SKM-1 treated with dmso at 0.1 percent for 144 hours (cell line): ENCODE measurements at regions not wholly inside any gene's neighbourhood (a gene's known extent, or its start where the extent isn't known, plus 50 kb on each side); places are given as distances from the start of the nearest gene placed in this dataset.
"Not testable (repeated sequence)": the region's sequence is repeated elsewhere in the genome, so short reads cannot be mapped to it uniquely, and the experiment has no call there.

Source experiments
- DNase-seq: peaks from one replicate; lab custom pipeline; 2025; ENCODE audit not compliant: unreplicated experiment; lab: John Stamatoyannopoulos, UW

DNA sequence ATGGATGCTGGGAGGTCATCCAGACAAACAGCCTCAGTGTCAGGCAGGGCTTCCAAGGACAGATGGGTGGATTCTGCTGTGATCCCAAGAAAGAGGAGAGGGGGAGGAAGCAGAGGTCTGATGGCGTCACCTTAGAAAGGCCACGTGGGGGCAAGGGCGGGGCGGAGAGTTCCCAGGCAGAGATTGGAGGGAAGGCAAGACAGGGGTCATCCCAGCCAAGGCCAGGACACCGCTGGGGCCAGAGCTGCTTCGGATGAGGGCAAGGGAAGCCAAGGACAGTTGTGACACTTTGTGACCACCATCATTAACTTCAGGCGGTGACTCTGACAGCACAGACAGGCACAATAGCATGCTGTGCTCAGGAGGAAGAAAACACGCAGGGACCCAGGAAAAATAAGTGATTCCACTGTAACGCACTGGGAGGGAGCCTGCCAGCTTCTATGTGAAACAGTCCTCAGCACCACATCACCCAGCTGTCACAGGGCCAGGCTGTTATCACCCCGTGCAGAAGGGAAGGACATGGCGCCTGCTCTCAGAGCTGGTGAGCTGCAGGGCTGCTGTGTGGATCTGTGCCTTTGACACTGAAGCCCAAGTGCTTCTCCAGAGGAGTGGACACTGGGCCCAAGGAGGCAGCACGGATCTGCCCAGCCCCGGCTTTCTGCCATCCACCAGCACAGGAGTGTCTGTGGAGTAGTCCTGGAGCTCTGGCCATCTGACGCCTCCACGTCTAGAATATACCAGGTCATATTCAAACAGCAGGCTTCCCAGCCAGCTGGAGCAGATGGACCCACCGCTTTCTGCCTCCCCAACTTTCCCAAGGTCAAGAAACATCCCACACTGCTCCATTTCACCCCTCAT is 204.1 kb downstream of the NDUFA10 start:
- DNase-seq: no peak

DNA sequence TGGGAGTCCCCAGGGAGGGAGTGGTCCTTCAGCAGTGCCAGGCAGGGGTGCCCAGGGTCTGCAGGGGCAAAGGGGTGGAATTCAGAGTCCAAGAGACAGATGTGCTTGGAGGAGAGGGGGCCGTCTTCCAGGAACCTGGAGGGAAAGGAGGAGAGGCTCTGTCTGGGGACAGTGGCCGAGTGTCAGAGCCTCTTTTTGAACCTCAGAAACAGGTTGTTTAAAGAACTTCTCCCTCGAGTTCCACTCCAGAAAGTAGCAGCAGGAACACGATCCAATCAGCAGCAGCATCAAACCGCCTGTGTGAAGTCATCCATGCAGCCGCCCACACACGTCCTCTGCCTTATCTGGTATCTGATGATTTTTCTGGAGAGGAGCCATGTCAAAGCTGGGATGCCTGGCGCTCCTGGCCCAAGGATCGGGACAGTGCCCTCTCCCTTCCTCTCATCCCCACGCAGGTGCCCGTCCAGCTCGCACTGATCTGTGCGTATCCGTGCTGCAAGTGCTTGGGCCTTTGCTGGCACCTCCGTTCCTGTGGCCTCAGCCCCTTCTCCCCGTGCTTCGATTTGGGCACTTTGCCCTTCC is 205.1 kb downstream of the NDUFA10 start:
- DNase-seq: no peak

DNA sequence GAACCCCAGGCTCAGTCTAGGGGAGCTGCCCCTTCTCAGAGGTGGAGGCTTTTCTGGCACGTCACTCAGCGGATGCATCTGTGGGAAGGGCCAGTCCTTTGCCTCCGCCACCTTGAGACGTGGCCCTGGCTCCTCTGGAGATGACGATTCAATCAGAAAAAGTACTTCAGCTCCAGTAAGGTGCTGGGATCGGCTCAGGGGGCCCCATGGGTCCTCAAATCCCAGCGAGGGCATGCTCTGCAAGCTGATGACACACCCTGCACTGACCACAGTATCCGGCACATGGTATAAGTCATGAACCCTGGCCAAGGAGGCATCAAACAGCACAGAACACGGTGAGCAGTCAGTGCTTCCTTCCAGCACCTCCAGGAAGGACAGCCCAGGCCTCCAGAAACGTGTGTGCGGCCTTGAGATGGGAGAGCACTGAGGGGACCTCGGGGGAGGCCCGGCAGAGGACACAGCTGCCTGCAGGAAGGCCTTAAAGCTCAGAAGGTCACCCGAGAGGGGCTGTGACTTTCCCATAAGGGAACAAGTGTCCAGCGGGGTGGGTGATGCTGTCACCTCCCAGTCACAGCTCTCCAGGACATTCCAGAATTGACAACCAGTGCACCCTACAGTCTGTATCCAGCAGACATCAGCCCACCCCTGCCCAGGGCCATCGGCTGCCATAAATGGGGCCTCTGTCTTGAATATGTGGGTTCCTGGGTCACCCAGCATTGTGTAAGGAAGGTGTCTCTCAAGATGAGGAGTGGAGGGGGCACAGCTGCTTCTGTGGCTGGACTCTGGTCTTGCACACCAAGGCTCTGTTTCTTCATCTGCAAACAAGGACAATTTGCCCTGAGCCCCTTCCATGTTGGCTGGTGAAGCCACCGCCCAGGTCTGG is 205.8 kb downstream of the NDUFA10 start:
- no peak for DNase-seq

DNA sequence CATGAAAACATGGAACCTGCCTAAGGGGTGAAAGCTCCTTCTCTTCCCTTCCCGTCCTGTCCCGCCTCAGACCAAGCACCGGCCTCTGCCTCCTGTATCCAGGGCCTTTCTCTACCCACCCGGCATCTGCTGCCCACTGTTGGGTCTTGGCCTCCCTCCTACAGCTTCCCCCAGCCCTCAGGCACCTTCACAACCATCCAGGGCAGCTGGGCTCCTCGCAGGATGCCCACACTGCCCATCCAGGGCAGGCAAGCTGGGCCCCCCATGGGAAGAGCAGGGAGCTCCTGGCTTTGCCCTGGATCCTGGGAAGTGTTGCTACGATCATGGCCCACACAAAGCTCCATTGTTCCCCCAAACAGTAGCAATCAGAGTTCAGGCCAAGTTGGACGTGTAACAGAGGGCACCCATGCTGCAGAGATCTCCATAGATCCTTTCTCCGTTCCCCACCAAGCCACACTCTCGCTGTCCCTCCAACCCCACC is 206.6 kb downstream of the NDUFA10 start:
- DNase-seq: no peak

DNA sequence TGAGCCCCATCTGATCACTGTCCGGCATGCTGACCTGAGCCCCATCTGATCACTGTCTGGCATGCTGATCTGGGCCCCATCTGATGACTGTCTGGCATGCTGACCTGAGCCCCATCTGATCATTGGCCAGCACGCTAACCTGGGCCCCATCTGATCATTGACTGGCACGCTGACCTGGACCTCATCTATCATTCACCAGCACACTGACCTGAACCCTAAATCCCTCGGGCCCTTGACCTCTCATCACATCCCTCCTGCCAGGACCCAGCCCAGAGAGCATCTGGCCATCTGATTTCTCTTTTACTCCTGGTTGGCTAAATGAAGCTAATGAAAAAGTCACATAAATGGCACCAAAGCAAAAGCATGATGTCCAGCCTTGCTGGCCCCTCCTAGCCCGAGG is 207.1 kb downstream of the NDUFA10 start:
- DNase-seq: no peak

DNA sequence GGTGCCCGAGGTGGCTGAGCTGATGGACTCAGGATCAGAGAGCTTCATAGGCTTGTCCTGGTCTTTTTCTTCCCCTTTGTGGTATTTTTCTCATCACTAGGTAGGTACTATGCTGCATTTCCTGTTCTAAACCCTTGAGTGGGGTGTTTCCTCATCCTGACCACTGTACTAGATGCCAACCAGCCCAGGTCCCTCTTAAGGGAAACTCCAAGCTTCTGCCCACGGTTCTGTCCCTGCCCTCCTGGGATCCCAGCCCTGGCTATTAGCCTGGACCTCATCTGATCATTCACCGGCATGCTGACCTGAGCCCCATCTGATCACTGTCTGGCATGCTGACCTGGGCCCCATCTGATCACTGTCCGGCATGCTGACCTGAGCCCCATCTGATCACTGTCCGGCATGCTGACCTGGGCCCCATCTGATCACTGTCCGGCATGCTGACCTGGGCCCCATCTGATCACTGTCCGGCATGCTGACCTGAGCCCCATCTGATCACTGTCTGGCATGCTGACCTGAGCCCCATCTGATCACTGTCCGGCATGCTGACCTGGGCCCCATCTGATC is 207.6 kb downstream of the NDUFA10 start:
- DNase-seq: not testable (repeated sequence)

DNA sequence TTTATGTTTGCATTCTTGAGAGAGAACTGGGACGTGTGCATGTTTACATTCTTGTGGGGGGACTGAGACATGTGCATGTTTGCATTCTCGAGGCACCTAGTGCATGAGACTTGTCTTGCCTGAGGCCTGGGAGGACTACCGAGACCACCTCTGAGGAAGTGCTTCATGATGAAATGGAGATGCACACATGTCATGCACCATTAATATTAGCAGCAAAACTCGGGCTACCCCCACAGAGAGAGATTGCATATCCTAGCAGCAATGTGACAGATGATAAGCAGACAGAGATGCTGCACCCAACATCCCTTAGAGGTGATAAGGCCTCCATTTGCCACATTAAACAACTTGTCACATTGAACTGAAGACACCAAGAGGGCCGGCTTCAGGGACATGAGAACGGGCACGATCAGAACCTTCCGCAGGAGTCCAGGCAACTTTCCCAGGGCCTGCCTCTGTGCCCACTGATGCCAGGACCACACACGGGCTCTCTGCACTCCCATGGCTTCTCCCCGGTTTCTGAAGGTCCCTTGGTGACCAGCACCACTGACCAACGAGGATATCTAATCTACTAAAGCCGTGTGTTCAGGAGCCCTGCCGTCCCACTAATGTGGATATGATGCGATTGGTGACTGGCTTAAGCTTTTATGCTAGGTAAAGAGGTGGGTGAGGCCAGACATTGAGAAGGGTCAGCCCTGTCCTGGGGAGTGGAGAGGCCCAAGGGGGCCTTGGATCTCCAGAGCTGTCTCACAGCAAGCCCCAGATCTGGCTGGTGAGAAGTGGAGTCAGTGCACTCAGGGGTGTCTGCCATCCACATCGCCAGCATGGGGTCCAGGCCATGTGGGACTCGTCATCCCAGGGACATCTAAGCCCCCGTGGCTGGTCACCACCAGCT is 208.3 kb downstream of the NDUFA10 start:
- no peak for DNase-seq

DNA sequence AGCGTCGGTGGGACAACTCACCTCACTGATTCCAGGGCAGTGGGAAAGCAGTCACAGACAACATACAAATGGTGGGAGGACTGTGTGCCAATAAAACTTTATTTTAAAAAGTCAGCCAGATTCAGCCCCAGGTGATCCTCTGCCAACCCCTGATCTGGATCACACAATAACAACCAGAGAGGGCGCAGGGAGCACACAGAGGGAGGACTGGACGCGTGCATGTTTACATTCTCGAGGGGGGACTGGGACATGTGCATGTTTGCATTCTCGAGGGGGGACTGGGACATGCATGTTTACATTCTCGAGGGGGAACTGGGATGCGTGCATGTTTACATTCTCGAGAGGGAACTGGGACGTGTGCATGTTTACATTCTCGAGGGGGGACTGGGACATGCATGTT is 209.5 kb downstream of the NDUFA10 start:
- no peak for DNase-seq

DNA sequence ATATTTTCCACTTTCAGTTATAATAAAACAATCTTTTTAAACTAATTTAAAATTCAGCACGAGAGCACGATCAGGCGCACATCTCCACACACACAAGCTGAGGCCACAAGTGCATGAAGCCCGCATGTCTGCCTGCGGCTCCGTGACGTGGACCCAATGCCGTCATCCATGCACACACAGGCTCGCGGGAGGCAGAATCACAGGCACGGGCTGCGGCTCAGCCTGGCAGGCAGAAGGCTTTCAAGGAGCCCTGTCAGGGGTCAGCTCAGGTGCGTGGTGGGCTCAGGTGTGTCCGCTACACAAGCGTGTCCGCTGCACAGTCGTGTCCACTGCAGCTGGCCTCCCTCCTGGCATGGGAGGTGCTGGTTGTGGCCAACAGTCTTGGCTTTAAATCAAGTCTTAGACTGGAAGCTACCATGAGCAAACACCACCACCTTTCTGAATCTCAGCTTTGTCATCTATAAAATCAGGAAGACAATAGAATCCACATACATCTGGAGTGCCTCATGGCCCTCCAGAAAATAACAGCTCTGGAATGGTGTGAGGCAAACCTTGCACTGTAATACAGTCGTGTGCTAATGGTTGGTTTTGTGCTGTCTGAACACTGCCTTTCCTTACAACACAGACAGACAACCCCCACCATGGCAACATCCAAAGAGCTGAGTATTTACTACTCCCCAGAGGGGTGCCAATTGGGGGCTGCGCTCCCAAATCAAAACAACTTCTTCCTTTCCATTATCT is 210.1 kb downstream of the NDUFA10 start:
- DNase-seq: no peak

DNA sequence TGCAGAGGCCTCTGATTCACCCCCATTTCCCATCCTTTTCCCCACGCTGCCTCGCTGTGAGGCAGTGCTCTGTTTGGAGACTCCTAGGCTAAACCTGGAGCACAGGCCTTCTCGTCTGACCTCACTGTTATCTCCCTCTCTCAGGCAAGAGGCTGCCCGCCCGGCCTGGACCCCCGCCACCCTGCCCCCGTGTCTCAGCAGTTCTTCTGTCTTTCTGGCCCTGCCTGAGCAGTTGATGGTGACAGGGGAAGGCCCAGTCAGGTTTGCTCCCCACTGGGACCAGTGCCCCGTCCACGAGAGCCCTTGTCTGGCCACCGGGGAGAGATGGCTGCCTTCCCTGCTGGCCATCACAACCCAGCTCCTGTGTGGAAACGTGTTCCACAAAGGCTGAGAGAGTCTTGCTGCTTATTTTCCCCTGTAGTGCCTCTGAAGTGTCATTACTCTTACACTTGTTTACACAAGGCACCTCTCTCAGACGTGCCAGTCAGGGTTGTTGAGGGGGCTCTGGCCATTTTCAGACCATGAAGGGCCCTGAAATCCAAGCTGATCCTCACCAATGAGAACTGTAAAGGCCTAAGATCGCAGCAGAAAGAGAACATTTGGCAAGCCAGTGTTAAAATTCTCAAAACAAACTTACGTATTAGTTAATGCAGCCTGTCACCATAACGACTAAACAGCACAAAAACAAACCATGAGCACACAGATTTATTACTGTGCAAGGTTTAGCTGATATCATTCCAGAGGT is 210.9 kb downstream of the NDUFA10 start:
- DNase-seq: no peak

DNA sequence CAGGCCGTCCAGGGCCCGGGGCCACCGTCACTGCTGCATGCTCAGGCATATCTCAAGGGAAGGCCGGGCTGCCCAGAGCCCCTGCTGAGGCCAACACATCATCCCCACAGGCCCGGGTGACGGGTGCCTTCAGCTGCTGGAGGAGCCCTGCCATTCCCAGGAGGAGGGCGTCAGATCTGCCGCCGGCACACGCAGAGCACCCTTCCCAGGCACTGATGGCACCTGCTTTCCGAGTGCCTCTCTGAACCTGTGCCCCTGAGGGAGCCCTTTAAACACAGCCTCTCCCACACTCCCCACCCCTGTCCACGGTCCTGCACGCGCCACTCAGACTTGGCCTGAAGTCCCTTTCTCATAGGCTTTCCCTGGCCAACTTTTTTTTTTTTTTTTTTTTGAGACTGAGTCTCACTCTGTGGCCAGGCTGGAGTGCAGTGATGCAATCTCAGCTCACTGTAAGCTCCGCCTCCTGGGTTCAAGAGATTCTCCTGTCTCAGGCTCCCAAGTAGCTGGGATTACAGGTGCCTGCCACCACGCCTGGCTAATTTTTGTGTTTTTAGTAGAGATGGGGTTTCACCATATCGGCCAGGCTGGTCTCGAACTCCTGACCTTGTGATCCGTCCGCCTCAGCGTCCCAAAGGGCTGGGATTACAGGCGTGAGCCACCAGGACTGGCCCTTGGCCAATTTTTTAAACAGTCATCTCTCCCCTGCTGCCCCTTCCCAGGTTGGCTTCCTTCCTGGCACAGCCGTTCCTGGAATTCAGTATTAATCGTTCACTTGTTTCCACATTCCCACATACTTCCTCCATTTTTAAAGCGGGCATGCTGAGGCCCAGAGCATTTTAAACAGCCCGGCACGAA is 211.7 kb downstream of the NDUFA10 start:
- DNase-seq: no peak

DNA sequence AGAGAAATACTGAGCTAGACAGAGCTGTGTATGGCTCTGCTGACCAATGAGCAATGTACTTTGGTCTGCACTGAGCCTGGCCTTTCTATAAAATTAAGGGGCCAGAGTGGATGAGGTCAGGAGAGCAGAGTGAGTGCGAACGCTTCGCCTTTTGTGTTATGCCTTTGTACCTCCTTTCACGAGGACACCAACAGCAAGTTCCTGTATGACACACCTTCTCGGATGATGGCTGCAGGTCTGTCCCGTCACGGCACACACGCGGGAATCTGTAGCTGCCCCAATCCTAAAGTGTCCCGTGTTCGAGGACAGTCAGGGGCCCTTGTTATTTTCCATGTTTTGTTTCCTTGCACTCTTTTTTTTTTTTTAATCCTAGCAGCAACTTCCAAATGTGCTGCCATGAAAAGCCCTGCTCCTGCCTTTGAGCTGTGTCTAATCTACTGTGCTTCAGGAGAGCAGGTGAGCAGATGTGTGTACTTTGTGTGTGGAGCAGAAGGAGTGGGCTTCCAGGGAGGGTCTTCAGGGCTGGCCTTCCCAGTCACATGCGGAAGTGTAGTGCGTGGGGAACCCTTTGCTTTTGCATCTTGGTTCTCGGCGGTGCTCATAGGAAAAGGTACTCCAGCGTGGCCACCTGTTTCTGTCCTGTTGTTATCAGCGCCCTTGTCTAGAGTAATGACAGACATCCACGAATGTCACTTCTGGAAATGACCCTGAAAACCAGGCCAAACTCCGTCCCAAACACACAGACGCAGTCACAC is 213.2 kb downstream of the NDUFA10 start:
- no peak for DNase-seq

DNA sequence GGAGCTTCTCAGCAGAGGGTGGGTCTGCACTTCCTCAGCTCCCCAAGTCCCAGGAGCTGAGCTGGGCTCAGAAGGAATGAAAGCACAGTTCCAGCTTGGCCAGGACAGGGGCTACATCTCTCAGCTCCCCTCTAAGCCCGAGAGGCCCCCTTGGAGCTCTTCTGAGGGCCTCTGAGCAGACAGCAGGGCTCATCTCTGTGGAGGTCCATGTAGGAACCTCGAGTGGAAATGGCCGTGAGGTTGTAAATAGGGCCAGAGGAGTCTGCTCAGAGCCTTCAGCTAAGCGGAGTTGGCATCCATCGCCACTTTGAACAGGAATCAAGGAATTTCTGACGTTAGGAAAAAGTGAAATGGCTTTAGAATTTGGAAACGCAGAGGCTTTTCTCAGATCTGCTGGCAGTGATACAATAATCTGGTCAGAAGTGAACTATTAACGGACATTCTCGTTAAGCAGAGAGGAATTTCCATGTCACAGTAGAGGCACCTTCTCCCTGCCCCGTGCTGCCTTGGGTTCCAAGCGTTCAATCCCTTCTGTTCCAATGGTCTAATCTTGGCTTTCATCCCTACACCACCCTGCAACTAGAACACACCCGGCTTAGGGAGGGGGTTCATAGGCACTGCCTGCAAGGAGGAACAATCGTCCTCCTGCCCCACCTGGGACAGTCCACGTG is 213.9 kb downstream of the NDUFA10 start:
- DNase-seq: no peak

DNA sequence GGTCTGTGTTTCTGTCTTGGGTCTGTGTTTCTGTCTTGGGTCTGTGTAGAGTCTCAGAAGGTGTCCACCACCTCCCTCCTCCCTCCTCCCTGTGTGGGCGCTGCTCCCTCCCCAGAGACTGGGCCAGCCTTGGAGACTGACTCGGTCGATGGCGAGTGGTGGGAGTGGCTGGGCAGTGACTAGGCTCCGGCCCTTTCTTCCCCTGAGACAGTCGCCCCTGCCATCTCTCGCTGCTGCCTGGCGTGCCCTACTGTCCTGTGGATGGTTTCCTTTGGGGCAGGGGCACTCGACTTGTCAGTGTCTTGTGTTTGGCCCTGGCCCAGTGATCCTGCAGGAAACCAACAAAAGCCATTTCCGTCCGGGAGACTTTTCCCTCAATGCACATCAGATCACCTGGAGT is 215.8 kb downstream of the NDUFA10 start:
- no peak for DNase-seq

DNA sequence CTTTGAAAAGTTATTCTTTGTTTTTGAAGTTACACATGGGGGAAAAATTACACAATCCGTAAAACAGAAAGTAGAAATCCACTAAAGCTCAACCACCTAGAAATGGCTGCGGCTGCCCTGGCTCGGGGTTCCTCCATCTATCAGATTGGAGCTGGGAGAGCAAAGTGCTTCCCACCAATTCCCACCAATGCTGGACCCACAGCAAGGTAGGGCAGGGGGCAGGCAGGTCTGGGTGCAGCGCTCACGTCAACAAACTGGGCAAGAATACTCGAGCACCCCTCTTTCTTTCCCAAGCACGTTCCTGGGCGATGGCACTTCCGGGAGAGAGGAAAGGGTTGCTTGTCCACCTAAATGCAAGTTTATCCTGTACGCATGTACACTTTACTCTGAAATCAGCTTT is 217.6 kb downstream of the NDUFA10 start:
- DNase-seq: no peak

DNA sequence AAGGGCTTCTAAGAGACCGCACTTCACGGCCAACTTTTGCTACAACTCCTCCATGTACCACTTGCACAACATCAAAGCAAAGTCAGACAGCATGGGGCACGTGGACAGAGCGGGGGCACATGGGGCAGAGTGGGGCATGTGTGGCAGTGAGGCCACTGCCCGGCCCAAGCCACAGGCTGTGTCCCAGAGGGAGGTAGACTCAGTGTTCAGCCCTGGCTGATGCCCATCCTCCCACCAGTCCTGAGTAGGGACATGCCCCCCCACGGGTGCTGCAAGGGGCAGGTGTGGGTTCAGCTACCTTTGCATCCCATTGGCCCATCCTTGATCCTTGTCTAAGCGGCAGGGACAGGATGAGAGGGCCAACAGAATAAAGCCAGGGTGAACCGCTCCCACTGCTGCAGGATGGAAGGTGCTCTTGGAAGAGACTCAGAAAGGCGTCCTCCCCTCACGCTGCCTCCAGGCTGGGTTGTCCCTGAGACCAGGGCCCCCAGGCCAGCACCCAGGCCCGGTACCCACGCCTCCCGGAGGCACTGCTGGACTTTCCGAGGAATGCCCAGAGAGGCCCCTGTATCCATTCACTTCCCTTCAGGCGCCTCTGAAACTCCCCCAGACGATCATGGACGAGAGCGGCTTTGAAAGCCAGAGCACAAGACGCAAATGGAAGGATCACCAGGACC is 218.2 kb downstream of the NDUFA10 start:
- DNase-seq: no peak
